ENCODE measurements at regions not wholly inside any gene's neighbourhood (a gene's known extent, or its start where the extent isn't known, plus 50 kb on each side); places are given as distances from the start of the nearest gene placed in this dataset.
A peak's percentile ranks its signal among the peaks of the same experiment; 100 is the strongest.

- no peaks in the 10 kb centered on the region for H3K36me3 ChIP-seq (ENCODE audit: control insufficient read depth in 1 of 2, insufficient read depth in 2 of 2, low read length in 2 of 2)
- H3K18ac ChIP-seq (ENCODE audit: low read length) = peak overlapping the region; percentile 27
- no peak for DNase-seq
- no peak overlapping the region for H2BK12ac ChIP-seq (ENCODE audit: low read length)
- H3K27ac ChIP-seq (ENCODE audit: low read depth, low read length) = no peak overlapping the region
- WGBS (ENCODE audit: extremely low coverage, insufficient coverage, insufficient read length) = no CpG with 5 or more reads among the region's 6 CpGs
- H2BK120ac ChIP-seq (ENCODE audit: insufficient read depth, low read length, poor library complexity) = no peak overlapping the region
- H3K4me3 ChIP-seq (ENCODE audit: low read depth, low read length) = peak overlapping the region; percentile 25
- H3K9ac ChIP-seq (ENCODE audit: low read length) = no peak overlapping the region
- H4K91ac ChIP-seq (ENCODE audit: low read depth, low read length) = peak overlapping the region; percentile 6
- H4K8ac ChIP-seq (ENCODE audit: low read depth, low read length) = no peak overlapping the region
- H2AK5ac ChIP-seq (ENCODE audit: low read length) = peak overlapping the region; percentile 11
- no peak overlapping the region for H2BK5ac ChIP-seq (ENCODE audit: low read depth, low read length, poor library complexity)
- no peak overlapping the region for H3K14ac ChIP-seq (ENCODE audit: low read length)
- H3K4me2 ChIP-seq (ENCODE audit: low read length) = no peak overlapping the region
- H2AFZ ChIP-seq (ENCODE audit: insufficient read depth, low read length, poor library complexity) = no peak overlapping the region
- no peaks in the 10 kb centered on the region for H3K79me2 ChIP-seq (ENCODE audit: control insufficient read depth, insufficient read depth, low read length, poor library complexity)
- H3K27me3 ChIP-seq (ENCODE audit: insufficient read depth, low read length) = no peaks in the 10 kb centered on the region
- no peak overlapping the region for H4K12ac ChIP-seq (ENCODE audit: low read depth, low read length)
- H3K79me1 ChIP-seq (ENCODE audit: low read length) = peaks cover 17% of the 10 kb centered on the region
- no peak overlapping the region for H3K23ac ChIP-seq (ENCODE audit: low read length)
- peaks cover 43 to 45% of the 10 kb centered on the region in 2 experiments for H3K4me1 ChIP-seq (ENCODE audit: control insufficient read depth in 1 of 2, insufficient read depth in 2 of 2, low read length in 2 of 2)
- H3K4ac ChIP-seq (ENCODE audit: low read depth, low read length) = no peak overlapping the region
- no peaks in the 10 kb centered on the region for H3K9me3 ChIP-seq (ENCODE audit: insufficient read depth, low read depth, low read length)
Measured at GRCh38 chr17:34823023-34823422, 138.2 kb downstream of the CCT6B start.

DNA sequence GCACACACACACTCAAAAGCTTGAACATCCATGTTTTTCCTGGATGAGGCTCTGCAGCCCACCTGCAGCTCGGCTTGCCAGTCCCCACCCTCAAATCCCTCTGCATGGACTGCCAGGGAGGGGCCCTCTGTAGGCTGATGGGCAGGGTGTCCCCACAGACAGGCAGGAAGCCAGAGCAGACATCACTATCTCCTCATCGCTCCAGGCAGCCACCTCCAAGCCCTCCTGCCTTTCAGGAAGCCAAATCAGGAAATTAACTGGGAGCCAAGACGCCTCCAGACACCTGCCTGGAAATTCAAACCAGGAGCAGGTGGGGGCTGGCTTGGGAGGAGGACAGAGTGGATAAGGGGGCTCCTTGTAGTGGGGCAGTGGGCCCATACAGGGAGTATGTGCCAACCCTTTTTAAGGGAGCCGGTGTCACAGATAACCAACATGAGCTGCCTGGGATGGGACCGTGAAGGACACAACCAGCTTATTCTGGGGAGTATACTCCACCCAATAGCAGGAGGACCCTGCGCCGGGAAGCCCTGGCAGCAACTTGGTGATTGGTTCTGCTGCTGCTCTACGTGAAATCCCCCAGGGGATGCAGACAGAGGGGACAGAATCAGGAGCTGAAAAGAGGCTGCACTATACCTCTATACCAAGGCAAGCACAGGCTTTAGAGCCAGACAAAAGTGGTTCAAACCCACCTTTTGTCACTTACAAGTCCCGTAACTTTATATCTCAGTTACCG is 139.1 kb downstream of the CCT6B start:
- H3K4me2 ChIP-seq (ENCODE audit: low read length) = no peak overlapping the region
- no peak overlapping the region for H3K18ac ChIP-seq (ENCODE audit: low read length)
- no peaks in the 10 kb centered on the region for H3K9me3 ChIP-seq (ENCODE audit: insufficient read depth, low read depth, low read length)
- no peak overlapping the region for H3K4ac ChIP-seq (ENCODE audit: low read depth, low read length)
- H2AK5ac ChIP-seq (ENCODE audit: low read length) = no peak overlapping the region
- H3K23ac ChIP-seq (ENCODE audit: low read length) = no peak overlapping the region
- H3K14ac ChIP-seq (ENCODE audit: low read length) = no peak overlapping the region
- no peak overlapping the region for H4K8ac ChIP-seq (ENCODE audit: low read depth, low read length)
- no peak overlapping the region for H3K4me3 ChIP-seq (ENCODE audit: low read depth, low read length)
- H4K91ac ChIP-seq (ENCODE audit: low read depth, low read length) = no peak overlapping the region
- peaks cover 18% of the 10 kb centered on the region for H3K79me1 ChIP-seq (ENCODE audit: low read length)
- H3K4me1 ChIP-seq (ENCODE audit: control insufficient read depth in 1 of 2, insufficient read depth in 2 of 2, low read length in 2 of 2) = peaks cover 51 to 52% of the 10 kb centered on the region in 2 experiments
- no peak overlapping the region for H2BK5ac ChIP-seq (ENCODE audit: low read depth, low read length, poor library complexity)
- H3K36me3 ChIP-seq (ENCODE audit: control insufficient read depth in 1 of 2, insufficient read depth in 2 of 2, low read length in 2 of 2) = no peaks in the 10 kb centered on the region
- no peak overlapping the region for H2BK120ac ChIP-seq (ENCODE audit: insufficient read depth, low read length, poor library complexity)
- H3K79me2 ChIP-seq (ENCODE audit: control insufficient read depth, insufficient read depth, low read length, poor library complexity) = no peaks in the 10 kb centered on the region
- H3K9ac ChIP-seq (ENCODE audit: low read length) = no peak overlapping the region
- no peak overlapping the region for H4K12ac ChIP-seq (ENCODE audit: low read depth, low read length)
- no peak overlapping the region for H2BK12ac ChIP-seq (ENCODE audit: low read length)
- no peak for DNase-seq
- no peak overlapping the region for H2AFZ ChIP-seq (ENCODE audit: insufficient read depth, low read length, poor library complexity)
- no CpG with 5 or more reads among the region's 10 CpGs for WGBS (ENCODE audit: extremely low coverage, insufficient coverage, insufficient read length)
- no peaks in the 10 kb centered on the region for H3K27me3 ChIP-seq (ENCODE audit: insufficient read depth, low read length)
- H3K27ac ChIP-seq (ENCODE audit: low read depth, low read length) = no peak overlapping the region

DNA sequence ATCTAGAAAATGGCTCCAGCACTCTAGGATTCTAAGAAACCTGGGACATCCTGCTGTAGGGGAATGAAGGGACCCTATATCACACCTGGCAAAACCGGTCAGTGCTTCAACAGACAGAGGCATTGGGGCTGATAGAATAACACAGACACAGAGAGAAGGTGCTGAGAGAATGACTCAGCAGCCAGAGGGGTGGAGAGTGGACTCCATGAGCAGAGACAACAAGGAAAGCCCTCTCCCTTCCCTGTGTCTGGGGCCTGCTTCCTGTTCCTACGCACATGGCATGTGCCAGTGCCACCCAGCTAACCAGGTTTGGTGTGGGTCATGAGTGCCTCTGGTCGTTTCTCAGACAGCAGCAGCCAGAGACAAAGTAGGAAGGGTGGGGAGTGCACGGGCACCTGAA is 140.3 kb downstream of the CCT6B start:
- peak overlapping the region; percentile 85 for H4K91ac ChIP-seq (ENCODE audit: low read depth, low read length)
- H4K8ac ChIP-seq (ENCODE audit: low read depth, low read length) = peak overlapping the region; percentile 20
- no peak for DNase-seq
- H3K4ac ChIP-seq (ENCODE audit: low read depth, low read length) = no peak overlapping the region
- H3K36me3 ChIP-seq (ENCODE audit: control insufficient read depth in 1 of 2, insufficient read depth in 2 of 2, low read length in 2 of 2) = no peaks in the 10 kb centered on the region
- H3K4me1 ChIP-seq (ENCODE audit: control insufficient read depth in 1 of 2, insufficient read depth in 2 of 2, low read length in 2 of 2) = peaks cover 49 to 51% of the 10 kb centered on the region in 2 experiments
- H2BK5ac ChIP-seq (ENCODE audit: low read depth, low read length, poor library complexity) = peak overlapping the region; percentile 21
- no CpG with 5 or more reads among the region's 4 CpGs for WGBS (ENCODE audit: extremely low coverage, insufficient coverage, insufficient read length)
- no peaks in the 10 kb centered on the region for H3K27me3 ChIP-seq (ENCODE audit: insufficient read depth, low read length)
- peaks cover 2% of the 10 kb centered on the region for H3K79me2 ChIP-seq (ENCODE audit: control insufficient read depth, insufficient read depth, low read length, poor library complexity)
- no peaks in the 10 kb centered on the region for H3K9me3 ChIP-seq (ENCODE audit: insufficient read depth, low read depth, low read length)
- no peak overlapping the region for H3K4me3 ChIP-seq (ENCODE audit: low read depth, low read length)
- H2AFZ ChIP-seq (ENCODE audit: insufficient read depth, low read length, poor library complexity) = no peak overlapping the region
- peak overlapping the region; percentile 75 for H2BK120ac ChIP-seq (ENCODE audit: insufficient read depth, low read length, poor library complexity)
- H3K9ac ChIP-seq (ENCODE audit: low read length) = no peak overlapping the region
- H3K14ac ChIP-seq (ENCODE audit: low read length) = peak overlapping the region; percentile 6
- H3K4me2 ChIP-seq (ENCODE audit: low read length) = no peak overlapping the region
- peak overlapping the region; percentile 8 for H3K18ac ChIP-seq (ENCODE audit: low read length)
- no peak overlapping the region for H3K23ac ChIP-seq (ENCODE audit: low read length)
- peak overlapping the region; percentile 30 for H3K27ac ChIP-seq (ENCODE audit: low read depth, low read length)
- H4K12ac ChIP-seq (ENCODE audit: low read depth, low read length) = no peak overlapping the region
- H2BK12ac ChIP-seq (ENCODE audit: low read length) = peak overlapping the region; percentile 82
- no peak overlapping the region for H2AK5ac ChIP-seq (ENCODE audit: low read length)
- peaks cover 22% of the 10 kb centered on the region for H3K79me1 ChIP-seq (ENCODE audit: low read length)

- no peak overlapping the region for H3K23ac ChIP-seq (ENCODE audit: low read length)
- no peak overlapping the region for H3K4ac ChIP-seq (ENCODE audit: low read depth, low read length)
- H3K27ac ChIP-seq (ENCODE audit: low read depth, low read length) = peak overlapping the region; percentile 42
- H3K14ac ChIP-seq (ENCODE audit: low read length) = peak overlapping the region; percentile 40
- H2AK5ac ChIP-seq (ENCODE audit: low read length) = no peak overlapping the region
- no peaks in the 10 kb centered on the region for H3K27me3 ChIP-seq (ENCODE audit: insufficient read depth, low read length)
- H3K9me3 ChIP-seq (ENCODE audit: insufficient read depth, low read depth, low read length) = no peaks in the 10 kb centered on the region
- peak overlapping the region; percentile 75 for H2BK120ac ChIP-seq (ENCODE audit: insufficient read depth, low read length, poor library complexity)
- peaks cover 2% of the 10 kb centered on the region for H3K79me2 ChIP-seq (ENCODE audit: control insufficient read depth, insufficient read depth, low read length, poor library complexity)
- H3K36me3 ChIP-seq (ENCODE audit: control insufficient read depth in 1 of 2, insufficient read depth in 2 of 2, low read length in 2 of 2) = no peaks in the 10 kb centered on the region
- H4K91ac ChIP-seq (ENCODE audit: low read depth, low read length) = peak overlapping the region; percentile 85
- H2BK5ac ChIP-seq (ENCODE audit: low read depth, low read length, poor library complexity) = peak overlapping the region; percentile 21
- H2AFZ ChIP-seq (ENCODE audit: insufficient read depth, low read length, poor library complexity) = no peak overlapping the region
- H3K79me1 ChIP-seq (ENCODE audit: low read length) = peaks cover 19% of the 10 kb centered on the region
- peak overlapping the region; percentile 22 for H3K4me2 ChIP-seq (ENCODE audit: low read length)
- peaks cover 47 to 53% of the 10 kb centered on the region in 2 experiments for H3K4me1 ChIP-seq (ENCODE audit: control insufficient read depth in 1 of 2, insufficient read depth in 2 of 2, low read length in 2 of 2)
- no CpG with 5 or more reads among the region's 8 CpGs for WGBS (ENCODE audit: extremely low coverage, insufficient coverage, insufficient read length)
- DNase-seq = no peak
- no peak overlapping the region for H4K12ac ChIP-seq (ENCODE audit: low read depth, low read length)
- peak overlapping the region; percentile 82 for H2BK12ac ChIP-seq (ENCODE audit: low read length)
- peak overlapping the region; percentile 13 for H3K18ac ChIP-seq (ENCODE audit: low read length)
- H3K4me3 ChIP-seq (ENCODE audit: low read depth, low read length) = no peak overlapping the region
- H3K9ac ChIP-seq (ENCODE audit: low read length) = no peak overlapping the region
- H4K8ac ChIP-seq (ENCODE audit: low read depth, low read length) = peak overlapping the region; percentile 13
Measured at GRCh38 chr17:34820248-34820801, 140.9 kb downstream of the CCT6B start.

Data from trophoblast cell (in vitro differentiated cells and primary cell).